ENCODE measurements at regions not wholly inside any gene's neighbourhood (a gene's known extent, or its start where the extent isn't known, plus 50 kb on each side); places are given as distances from the start of the nearest gene placed in this dataset.

- Histone ChIP-seq H3K36me3 (replicated peaks in 1 of 2; ENCODE audit: insufficient read depth in 1 of 2, low read depth in 2 of 2) (no peaks in the 10 kb centered on the region), H3K27ac (peak overlapping the region in 2 of 4 donors; percentile 6 to 17), H3K27me3 (no peaks in the 10 kb centered on the region), H3K4me3 (no peak overlapping the region), H3K9me3 (no peaks in the 10 kb centered on the region), H3K4me1 (no peaks in the 10 kb centered on the region)
- ATAC-seq, result peak; percentile 79
- no peak for DNase-seq
- TF ChIP-seq POLR2A (IDR thresholded peaks at IDR 0.05) (no peak), CTCF (IDR thresholded peaks at IDR 0.05) (no peak)
- 45 to 54% methylated on average over 2 of the region's 2 CpGs for WGBS, 2 donors
- intact Hi-C loops (cut with DNase I), result no loop called here
Observed at GRCh38 chr16:80174416-80174815, 366.4 kb upstream of the DYNLRB2 start.

GRCh38 chr16:80171746-80172145 lies 369.0 kb upstream of the DYNLRB2 start:
- H3K36me3 ChIP-seq (replicated peaks in 1 of 2; ENCODE audit: insufficient read depth in 1 of 2, low read depth in 2 of 2), result no peaks in the 10 kb centered on the region
- no peaks in the 10 kb centered on the region for H3K27me3 ChIP-seq
- no peak overlapping the region for H3K27ac ChIP-seq
- TF ChIP-seq CTCF (IDR thresholded peaks at IDR 0.05) (no peak), POLR2A (IDR thresholded peaks at IDR 0.05) (no peak)
- 53 to 54% methylated on average over 4 of the region's 4 CpGs for WGBS, 2 donors
- no peak overlapping the region for H3K4me3 ChIP-seq
- H3K9me3 ChIP-seq, result no peaks in the 10 kb centered on the region
- no peak for DNase-seq
- intact Hi-C loops (cut with DNase I), result no loop called here
- H3K4me1 ChIP-seq, result no peaks in the 10 kb centered on the region
- no peak for ATAC-seq

- ATAC-seq (no peak), DNase-seq (no peak)
- Histone ChIP-seq H3K4me1 (no peaks in the 10 kb centered on the region), H3K9me3 (no peaks in the 10 kb centered on the region), H3K27me3 (no peaks in the 10 kb centered on the region), H3K4me3 (no peak overlapping the region), H3K27ac (no peak overlapping the region), H3K36me3 (replicated peaks in 1 of 2; ENCODE audit: insufficient read depth in 1 of 2, low read depth in 2 of 2) (no peaks in the 10 kb centered on the region)
- TF ChIP-seq CTCF (IDR thresholded peaks at IDR 0.05) (no peak), POLR2A (IDR thresholded peaks at IDR 0.05) (no peak)
- WGBS, 2 donors, result 86 to 87% methylated on average over 4 of the region's 4 CpGs
- intact Hi-C loops (cut with DNase I), result no loop called here
Observed at GRCh38 chr16:80171199-80171598, 369.6 kb upstream of the DYNLRB2 start.

- ATAC-seq (no peak), DNase-seq (no peak)
- 42 to 43% methylated on average over 9 to 10 of the region's 10 CpGs for WGBS, 2 donors
- Histone ChIP-seq H3K4me1 (no peaks in the 10 kb centered on the region), H3K36me3 (replicated peaks in 1 of 2; ENCODE audit: insufficient read depth in 1 of 2, low read depth in 2 of 2) (no peaks in the 10 kb centered on the region), H3K27ac (no peak overlapping the region), H3K9me3 (no peaks in the 10 kb centered on the region), H3K27me3 (no peaks in the 10 kb centered on the region), H3K4me3 (no peak overlapping the region)
- intact Hi-C loops (cut with DNase I), result no loop called here
- TF ChIP-seq POLR2A (IDR thresholded peaks at IDR 0.05) (no peak), CTCF (IDR thresholded peaks at IDR 0.05) (no peak)
Observed at GRCh38 chr16:80167657-80168390, 373.0 kb upstream of the DYNLRB2 start.

- 76 to 82% methylated on average over 3 of the region's 3 CpGs for WGBS, 2 donors
- no peak for DNase-seq
- no peak overlapping the region for H3K27ac ChIP-seq
- no peak for ATAC-seq
- no peaks in the 10 kb centered on the region for H3K36me3 ChIP-seq (replicated peaks in 1 of 2; ENCODE audit: insufficient read depth in 1 of 2, low read depth in 2 of 2)
- TF ChIP-seq CTCF (IDR thresholded peaks at IDR 0.05) (no peak), POLR2A (IDR thresholded peaks at IDR 0.05) (no peak)
- intact Hi-C loops (cut with DNase I), result no loop called here
- no peaks in the 10 kb centered on the region for H3K4me1 ChIP-seq
- no peaks in the 10 kb centered on the region for H3K9me3 ChIP-seq
- no peak overlapping the region for H3K4me3 ChIP-seq
- no peaks in the 10 kb centered on the region for H3K27me3 ChIP-seq
Observed at GRCh38 chr16:80166082-80166481, 374.7 kb upstream of the DYNLRB2 start.
